AG04450 (cell line): ENCODE measurements at regions not wholly inside any gene's neighbourhood (a gene's known extent, or its start where the extent isn't known, plus 50 kb on each side); places are given as distances from the start of the nearest gene placed in this dataset.

Experiments used
- CTCF ChIA-PET: fragments of 300-600, 350-600 bp; formaldehyde crosslinking; extraction: SDS; loops from one replicate; lab custom pipeline; 2022; ENCODE audit warnings: antibody characterized with exemption, inconsistent platforms; lab: Charles Lee
- POLR2A ChIA-PET: fragments of 350-600 bp; formaldehyde crosslinking; extraction: SDS; loops from one replicate; lab custom pipeline; 2021; ENCODE audit warnings: antibody characterized with exemption, inconsistent platforms; lab: Yijun Ruan, JAX
- DNase-seq: peaks from one replicate; pipeline ENCODE4 v3.0.0-alpha.2; 2011; ENCODE audit warnings: low read depth, low spot score
- H3K27ac ChIP-seq: one replicate; pipeline ENCODE4 v1.5.1; 2012; ENCODE audit warnings: low read depth, low read length, control low read depth
- H3K27me3 ChIP-seq: one replicate; pipeline ENCODE4 v1.6.0; 2012; ENCODE audit warnings: low read length; ENCODE audit not compliant: control insufficient read depth, insufficient read depth
- H3K4me3 ChIP-seq: 2 replicates; pipeline ENCODE4 v1.5.1; 2011; ENCODE audit warnings: mild to moderate bottlenecking, low read depth, low read length, control low read depth
- H3K9me3 ChIP-seq: 2 replicates; pipeline ENCODE4 v1.5.1; 2012; ENCODE audit warnings: low read length; ENCODE audit not compliant: control insufficient read depth, insufficient read depth
- CTCF ChIP-seq: IDR thresholded peaks from 2 replicates; pipeline ENCODE4 v1.5.1; 2011; ENCODE audit warnings: low read depth, low read length, control low read depth, inconsistent platforms

GRCh38 chr10:120768227-120768626 is 82.9 kb upstream of the WDR11 start:
- Histone ChIP-seq H3K27me3 (no peaks in the 10 kb centered on the region), H3K9me3 (peaks cover 23% of the 10 kb centered on the region), H3K4me3 (no peak overlapping the region), H3K27ac (no peak overlapping the region)
- no peak for DNase-seq
- POLR2A ChIA-PET, result no interaction called here
- CTCF ChIA-PET, result interaction anchor here (0.6 kb wide), 1 partner anchor 18 kb away, joined by 3 read pairs; no protein-coding TSS in a partner anchor
- no peak for TF ChIP-seq CTCF

GRCh38 chr10:120770496-120770895 is 80.7 kb upstream of the WDR11 start:
- no peak overlapping the region for H3K4me3 ChIP-seq
- peaks cover 8% of the 10 kb centered on the region for H3K9me3 ChIP-seq
- ChIA-PET CTCF (no interaction called here), POLR2A (no interaction called here)
- no peak overlapping the region for H3K27ac ChIP-seq
- DNase-seq, result no peak
- no peak for TF ChIP-seq CTCF
- H3K27me3 ChIP-seq, result no peaks in the 10 kb centered on the region

GRCh38 chr10:120776442-120776841 is 74.7 kb upstream of the WDR11 start:
- CTCF ChIA-PET, result no interaction called here
- no peak for DNase-seq
- Histone ChIP-seq H3K4me3 (no peak overlapping the region), H3K27ac (no peak overlapping the region), H3K27me3 (no peaks in the 10 kb centered on the region), H3K9me3 (peaks cover 10% of the 10 kb centered on the region)
- POLR2A ChIA-PET, result no interaction called here
- TF ChIP-seq CTCF, result no peak

- TF ChIP-seq CTCF, result no peak
- H3K4me3 ChIP-seq, result no peak overlapping the region
- POLR2A ChIA-PET, result no interaction called here
- peaks cover 10% of the 10 kb centered on the region for H3K9me3 ChIP-seq
- H3K27me3 ChIP-seq, result no peaks in the 10 kb centered on the region
- H3K27ac ChIP-seq, result no peak overlapping the region
- CTCF ChIA-PET, result no interaction called here
- DNase-seq, result no peak
These were observed 68.8 kb upstream of the WDR11 start for GRCh38 chr10:120782336-120782735.

- Histone ChIP-seq H3K4me3 (no peak overlapping the region), H3K9me3 (peaks cover 10% of the 10 kb centered on the region), H3K27ac (no peak overlapping the region), H3K27me3 (no peaks in the 10 kb centered on the region)
- DNase-seq, result no peak
- ChIA-PET CTCF (no interaction called here), POLR2A (no interaction called here)
- no peak for TF ChIP-seq CTCF
These were observed 68.1 kb upstream of the WDR11 start for GRCh38 chr10:120783098-120783497.
